Parathyroid adenoma (tissue), 2 donors: ENCODE measurements at regions not wholly inside any gene's neighbourhood (a gene's known extent, or its start where the extent isn't known, plus 50 kb on each side); places are given as distances from the start of the nearest gene placed in this dataset.

ENCODE experiments used
- H2AFZ ChIP-seq: fragments of 300-600 bp; sonication (generic); one replicate; pipeline ENCODE4 v1.7.0; 2017; ENCODE audit warnings: antibody characterized with exemption, mild to moderate bottlenecking
- H3K27ac ChIP-seq: fragments of 300-600 bp; sonication (generic); one replicate; pipeline ENCODE4 v1.7.0; 2017
- H3K27me3 ChIP-seq: fragments of 300-600 bp; sonication (generic); one replicate; pipeline ENCODE4 v1.7.0; 2017; ENCODE audit warnings: low read length; ENCODE audit not compliant: control insufficient read depth, insufficient read depth
- H3K36me3 ChIP-seq: fragments of 300-600 bp; sonication (generic); one replicate; pipeline ENCODE4 v1.7.0; 2017; ENCODE audit warnings: low read length; ENCODE audit not compliant: control insufficient read depth, insufficient read depth
- H3K4me1 ChIP-seq: fragments of 300-600 bp; sonication (generic); one replicate; pipeline ENCODE4 v1.7.0; 2017; ENCODE audit warnings: control low read depth
- H3K4me2 ChIP-seq: fragments of 300-600 bp; sonication (generic); one replicate; pipeline ENCODE4 v1.7.0; 2017; ENCODE audit warnings: low read length
- H3K4me3 ChIP-seq: fragments of 300-600 bp; sonication (generic); one replicate; pipeline ENCODE4 v1.7.0; 2017; ENCODE audit warnings: low read depth, low read length
- H3K79me2 ChIP-seq: fragments of 300-600 bp; sonication (generic); one replicate; pipeline ENCODE4 v1.7.0; 2017; ENCODE audit warnings: control low read depth
- H3K9ac ChIP-seq: fragments of 300-600 bp; sonication (generic); one replicate; pipeline ENCODE4 v1.7.0; 2017; ENCODE audit warnings: mild to moderate bottlenecking
- H3K9me3 ChIP-seq: fragments of 300-600 bp; sonication (generic); one replicate; pipeline ENCODE4 v1.7.0; 2017; ENCODE audit warnings: low read length; ENCODE audit not compliant: control insufficient read depth
- TF ChIP-seq, protein P1 (sequence below): fragments of 300-600 bp; sonication (generic); IDR thresholded peaks from one replicate; pipeline ENCODE4 v1.7.0; 2017; ENCODE audit warnings: antibody characterized with exemption, mild to moderate bottlenecking
- donor health status: primary hyperparathyroidism.

DNA sequence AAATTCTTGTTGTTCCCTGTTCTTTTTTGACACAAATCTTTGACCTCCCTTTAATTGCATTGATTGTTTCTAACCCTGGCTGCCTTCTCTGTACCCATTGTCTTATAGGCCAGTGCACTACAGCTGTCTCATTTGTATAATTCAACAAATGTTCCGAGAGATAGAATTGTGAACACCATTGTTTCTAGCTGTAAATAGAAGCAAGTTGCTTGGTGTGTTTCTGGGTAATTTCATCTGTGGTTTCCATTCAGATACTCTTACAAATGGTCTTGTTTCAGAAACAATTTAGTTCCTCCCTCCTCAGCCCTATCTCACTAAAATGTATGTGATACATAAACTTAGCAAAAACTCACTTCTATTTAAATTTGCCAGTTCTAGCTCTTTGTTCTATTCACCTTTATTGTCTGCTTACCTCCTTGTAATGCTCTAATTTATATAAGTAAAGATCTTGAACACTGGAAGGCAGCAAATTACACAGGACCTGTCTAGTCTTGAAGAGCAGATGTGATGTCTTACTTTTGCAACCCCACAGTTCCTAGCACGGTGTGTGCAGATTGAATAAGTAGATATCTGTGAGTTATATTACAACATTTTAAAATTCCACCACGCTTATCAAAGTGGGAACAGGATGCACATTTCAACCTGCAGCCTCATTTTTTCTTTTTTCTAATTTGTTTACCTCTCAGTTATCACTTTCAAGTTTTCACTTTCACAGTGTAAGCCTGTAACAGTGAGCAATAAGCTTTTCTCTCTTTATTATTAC is 515.6 kb upstream of the ZP4 start:
- Histone ChIP-seq H3K9ac (no peak overlapping the region), H3K79me2 (no peaks in the 10 kb centered on the region), H3K4me2 (no peak overlapping the region), H2AFZ (no peak overlapping the region), H3K36me3 (no peaks in the 10 kb centered on the region), H3K4me3 (no peak overlapping the region), H3K27ac (no peak overlapping the region), H3K27me3 (no peaks in the 10 kb centered on the region), H3K9me3 (no peaks in the 10 kb centered on the region), H3K4me1 (no peaks in the 10 kb centered on the region)
- TF ChIP-seq, protein P1, sequence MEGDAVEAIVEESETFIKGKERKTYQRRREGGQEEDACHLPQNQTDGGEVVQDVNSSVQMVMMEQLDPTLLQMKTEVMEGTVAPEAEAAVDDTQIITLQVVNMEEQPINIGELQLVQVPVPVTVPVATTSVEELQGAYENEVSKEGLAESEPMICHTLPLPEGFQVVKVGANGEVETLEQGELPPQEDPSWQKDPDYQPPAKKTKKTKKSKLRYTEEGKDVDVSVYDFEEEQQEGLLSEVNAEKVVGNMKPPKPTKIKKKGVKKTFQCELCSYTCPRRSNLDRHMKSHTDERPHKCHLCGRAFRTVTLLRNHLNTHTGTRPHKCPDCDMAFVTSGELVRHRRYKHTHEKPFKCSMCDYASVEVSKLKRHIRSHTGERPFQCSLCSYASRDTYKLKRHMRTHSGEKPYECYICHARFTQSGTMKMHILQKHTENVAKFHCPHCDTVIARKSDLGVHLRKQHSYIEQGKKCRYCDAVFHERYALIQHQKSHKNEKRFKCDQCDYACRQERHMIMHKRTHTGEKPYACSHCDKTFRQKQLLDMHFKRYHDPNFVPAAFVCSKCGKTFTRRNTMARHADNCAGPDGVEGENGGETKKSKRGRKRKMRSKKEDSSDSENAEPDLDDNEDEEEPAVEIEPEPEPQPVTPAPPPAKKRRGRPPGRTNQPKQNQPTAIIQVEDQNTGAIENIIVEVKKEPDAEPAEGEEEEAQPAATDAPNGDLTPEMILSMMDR: no peak

DNA sequence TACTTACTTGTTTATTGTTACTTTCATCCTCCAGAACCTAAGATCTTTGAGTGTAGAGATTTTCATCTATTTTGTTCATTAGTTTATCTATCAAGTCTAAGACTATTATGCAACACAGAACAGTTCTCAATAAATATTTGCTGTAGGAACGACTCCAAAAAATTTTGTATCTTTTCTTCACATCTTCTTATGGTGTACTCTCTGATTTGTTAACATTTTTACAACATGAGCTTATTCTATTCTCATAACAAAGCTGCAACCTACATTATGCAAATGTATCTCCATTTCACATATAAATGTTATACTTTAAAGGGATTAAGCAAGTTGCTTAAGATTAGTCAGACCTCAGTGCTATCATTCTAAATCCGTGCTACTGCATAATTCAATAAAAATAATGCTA is 514.2 kb upstream of the ZP4 start:
- H3K27me3 ChIP-seq: no peaks in the 10 kb centered on the region
- TF ChIP-seq, protein P1: no peak
- no peaks in the 10 kb centered on the region for H3K79me2 ChIP-seq
- H3K4me1 ChIP-seq: no peaks in the 10 kb centered on the region
- no peak overlapping the region for H3K27ac ChIP-seq
- H3K36me3 ChIP-seq: no peaks in the 10 kb centered on the region
- H3K9ac ChIP-seq: no peak overlapping the region
- H2AFZ ChIP-seq: no peak overlapping the region
- no peaks in the 10 kb centered on the region for H3K9me3 ChIP-seq
- H3K4me2 ChIP-seq: no peak overlapping the region
- no peak overlapping the region for H3K4me3 ChIP-seq

DNA sequence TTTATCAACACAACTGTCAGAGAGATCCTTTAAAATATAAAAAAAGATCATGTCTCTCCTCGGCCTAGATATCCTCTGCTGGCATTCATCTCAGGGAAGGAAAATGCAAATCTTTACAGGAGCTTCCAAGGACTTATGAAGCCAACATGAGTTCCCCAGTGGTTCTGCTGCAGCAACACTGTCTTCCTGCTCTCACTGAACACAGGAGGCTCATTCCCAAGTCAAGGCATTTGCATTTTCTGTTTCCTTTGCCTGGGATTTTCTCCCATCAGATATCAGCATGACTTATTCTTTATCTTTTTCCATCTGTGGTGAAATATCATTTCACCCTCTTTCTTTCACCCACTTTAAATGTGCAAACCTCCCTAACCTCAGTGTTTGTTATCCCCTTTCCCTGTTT is 513.8 kb upstream of the ZP4 start:
- Histone ChIP-seq H3K36me3 (no peaks in the 10 kb centered on the region), H3K27ac (no peak overlapping the region), H3K79me2 (no peaks in the 10 kb centered on the region), H3K9me3 (no peaks in the 10 kb centered on the region), H3K4me3 (no peak overlapping the region), H3K4me1 (no peaks in the 10 kb centered on the region), H3K27me3 (no peaks in the 10 kb centered on the region), H2AFZ (no peak overlapping the region), H3K9ac (no peak overlapping the region), H3K4me2 (no peak overlapping the region)
- TF ChIP-seq, protein P1: no peak

DNA sequence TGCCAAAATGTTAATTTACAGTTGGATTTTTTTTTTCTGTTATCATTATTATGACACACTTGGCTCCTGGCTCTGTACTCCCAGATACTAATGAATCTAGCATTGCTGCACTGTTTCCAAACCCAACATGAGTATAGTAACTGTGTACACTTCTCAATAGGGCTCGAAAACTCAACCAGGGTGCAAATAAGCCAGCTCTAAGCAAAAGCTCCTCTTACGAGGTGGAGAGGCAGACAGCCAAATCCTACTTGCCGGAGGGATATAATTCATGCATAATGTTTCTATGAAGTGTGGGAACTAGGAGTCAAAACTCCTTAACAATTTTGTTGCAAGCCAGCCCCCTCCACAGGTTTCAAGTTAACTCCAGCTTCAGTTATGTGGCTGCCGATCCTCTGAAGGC is 510.4 kb upstream of the ZP4 start:
- H3K4me1 ChIP-seq: no peaks in the 10 kb centered on the region
- H3K4me3 ChIP-seq: no peak overlapping the region
- H3K4me2 ChIP-seq: no peak overlapping the region
- TF ChIP-seq, protein P1: no peak
- no peak overlapping the region for H3K9ac ChIP-seq
- no peaks in the 10 kb centered on the region for H3K9me3 ChIP-seq
- no peak overlapping the region for H3K27ac ChIP-seq
- no peaks in the 10 kb centered on the region for H3K36me3 ChIP-seq
- H3K79me2 ChIP-seq: no peaks in the 10 kb centered on the region
- no peak overlapping the region for H2AFZ ChIP-seq
- no peaks in the 10 kb centered on the region for H3K27me3 ChIP-seq

DNA sequence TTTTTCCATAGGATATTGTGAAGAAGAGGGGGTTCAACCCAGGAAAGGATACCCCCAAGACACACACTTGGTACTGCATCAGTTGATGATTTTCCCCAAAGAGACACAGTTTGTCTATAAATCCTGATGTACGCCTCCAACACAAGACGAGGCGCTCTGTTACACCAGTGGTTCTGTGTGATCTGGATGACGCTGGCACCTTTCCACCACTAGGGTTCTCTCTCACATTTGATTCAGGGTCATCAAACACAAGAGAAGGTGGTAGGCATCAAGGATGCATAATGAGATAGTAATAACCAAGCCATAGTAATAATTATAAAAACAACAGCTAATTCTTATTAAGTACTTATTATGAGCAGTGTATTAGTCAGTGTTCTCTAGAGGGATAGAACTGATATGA is 508.8 kb upstream of the ZP4 start:
- no peaks in the 10 kb centered on the region for H3K36me3 ChIP-seq
- no peaks in the 10 kb centered on the region for H3K79me2 ChIP-seq
- no peak overlapping the region for H2AFZ ChIP-seq
- H3K4me2 ChIP-seq: no peak overlapping the region
- TF ChIP-seq, protein P1: no peak
- H3K9ac ChIP-seq: no peak overlapping the region
- H3K4me3 ChIP-seq: no peak overlapping the region
- H3K4me1 ChIP-seq: no peaks in the 10 kb centered on the region
- no peaks in the 10 kb centered on the region for H3K27me3 ChIP-seq
- H3K27ac ChIP-seq: no peak overlapping the region
- no peaks in the 10 kb centered on the region for H3K9me3 ChIP-seq
